UCSD-AML1 (cell line): ENCODE measurements at regions not wholly inside any gene's neighbourhood (a gene's known extent, or its start where the extent isn't known, plus 50 kb on each side); places are given as distances from the start of the nearest gene placed in this dataset.

Source experiments
- DNase-seq: peaks from one replicate; lab custom pipeline; 2025; ENCODE audit not compliant: unreplicated experiment; lab: John Stamatoyannopoulos, UW

GRCh38 chr6:168384045-168385036, 56.6 kb upstream of the SMOC2 start:
- DNase-seq, result no peak

GRCh38 chr6:168385037-168385759, 55.8 kb upstream of the SMOC2 start:
- no peak for DNase-seq

GRCh38 chr6:168385858-168386735, 54.9 kb upstream of the SMOC2 start:
- no peak for DNase-seq

- DNase-seq, result no peak
Measured at GRCh38 chr6:168386973-168387372, 54.0 kb upstream of the SMOC2 start.

GRCh38 chr6:168387426-168387825, 53.6 kb upstream of the SMOC2 start:
- no peak for DNase-seq

GRCh38 chr6:168387911-168388310, 53.1 kb upstream of the SMOC2 start:
- DNase-seq, result no peak

- no peak for DNase-seq
Measured at GRCh38 chr6:168388641-168389633, 52.0 kb upstream of the SMOC2 start.

- no peak for DNase-seq
Measured at GRCh38 chr6:168390749-168391420, 50.1 kb upstream of the SMOC2 start.
